GM21367 (cell line): ENCODE measurements at regions not wholly inside any gene's neighbourhood (a gene's known extent, or its start where the extent isn't known, plus 50 kb on each side); places are given as distances from the start of the nearest gene placed in this dataset.

Source experiments
- ATAC-seq: cut with Tn5 transposase; IDR thresholded peaks from one replicate; pipeline ENCODE4 v1.9.1; 2021; ENCODE audit not compliant: unreplicated experiment

DNA sequence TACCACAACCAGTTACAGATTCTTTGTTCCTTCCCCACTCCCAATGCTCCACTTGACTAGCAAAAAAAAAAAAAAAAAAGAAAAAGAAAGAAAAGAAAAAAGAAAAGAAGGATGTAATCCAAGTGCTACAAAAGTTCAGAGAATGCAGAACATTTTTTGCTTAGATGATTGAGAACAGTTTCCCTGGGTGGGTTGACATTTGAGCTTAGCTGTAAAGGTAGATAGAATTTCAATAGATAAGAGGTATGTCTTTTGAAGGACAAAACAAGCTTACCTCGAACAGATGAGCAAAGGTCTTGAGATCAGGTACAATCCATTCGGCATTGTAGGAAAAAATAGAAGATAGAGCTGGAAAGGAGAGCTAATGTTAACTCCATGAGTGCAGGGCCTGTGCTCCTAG is 344.6 kb upstream of the NECTIN3 start:
- ATAC-seq: no peak

- no peak for ATAC-seq
Observed at GRCh38 chr3:110731148-110731547, 340.5 kb upstream of the NECTIN3 start.

DNA sequence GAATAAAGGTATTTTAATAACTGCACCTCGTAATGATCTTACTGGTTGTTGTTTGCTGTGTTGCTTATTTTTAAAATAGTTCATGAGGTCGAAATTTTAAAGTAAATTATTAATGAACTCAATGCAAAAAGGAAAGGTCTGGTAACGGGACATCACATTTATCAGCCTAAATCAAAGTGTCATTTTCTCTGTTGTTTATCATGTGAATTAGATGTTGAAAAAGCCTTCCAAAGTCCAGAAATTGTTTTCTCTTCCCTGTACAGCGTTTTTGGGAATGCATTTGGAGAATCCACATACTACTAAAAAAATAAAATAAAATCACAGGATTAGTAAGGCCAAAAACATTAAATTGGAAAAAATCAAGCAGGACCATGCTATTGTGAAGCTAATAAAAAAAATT is 339.2 kb upstream of the NECTIN3 start:
- ATAC-seq: no peak

- ATAC-seq: no peak
Observed at GRCh38 chr3:110733045-110733444, 338.6 kb upstream of the NECTIN3 start.

GRCh38 chr3:110734524-110734923 is 337.1 kb upstream of the NECTIN3 start:
- no peak for ATAC-seq

- ATAC-seq: peak; percentile 82
Observed at GRCh38 chr3:110736332-110736731, 335.3 kb upstream of the NECTIN3 start.

- no peak for ATAC-seq
Observed at GRCh38 chr3:110738531-110738930, 333.1 kb upstream of the NECTIN3 start.

DNA sequence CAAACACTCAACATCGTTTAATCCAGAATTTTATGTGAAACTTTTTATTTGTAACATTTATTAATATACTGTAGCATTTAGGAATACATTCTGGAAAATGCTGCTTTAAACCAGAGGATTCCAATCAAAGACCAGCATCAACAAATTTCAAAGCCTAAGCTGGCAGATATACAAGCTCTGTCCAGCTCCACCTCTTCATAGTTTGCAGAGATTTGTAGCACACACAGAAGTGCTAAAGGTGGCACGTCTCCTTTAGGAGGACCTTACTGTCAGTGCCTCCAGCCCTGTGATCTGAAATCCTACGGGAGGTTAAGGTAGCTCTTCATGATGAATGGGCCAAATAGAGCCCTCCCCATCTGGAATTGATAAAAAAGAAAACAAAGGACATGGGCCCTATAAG is 329.7 kb upstream of the NECTIN3 start:
- ATAC-seq: no peak

GRCh38 chr3:110743202-110743601 is 328.4 kb upstream of the NECTIN3 start:
- no peak for ATAC-seq

DNA sequence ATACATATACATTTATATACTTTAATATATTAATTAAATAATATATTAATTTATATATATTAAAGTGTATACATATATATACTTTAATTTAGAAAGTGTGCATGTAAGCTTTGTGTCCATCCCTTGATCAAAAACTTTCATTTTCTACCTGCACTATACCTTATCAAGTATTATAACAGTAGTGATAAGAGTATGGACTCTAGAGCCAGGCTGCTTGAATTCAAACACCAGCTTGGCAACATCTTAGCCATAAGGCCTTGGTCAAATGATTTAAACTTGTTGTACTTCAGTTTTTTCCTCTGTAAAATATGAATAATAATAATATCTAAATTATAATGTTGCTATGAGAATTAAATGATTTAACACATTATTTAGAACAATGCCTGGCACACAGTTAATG is 327.6 kb upstream of the NECTIN3 start:
- no peak for ATAC-seq

DNA sequence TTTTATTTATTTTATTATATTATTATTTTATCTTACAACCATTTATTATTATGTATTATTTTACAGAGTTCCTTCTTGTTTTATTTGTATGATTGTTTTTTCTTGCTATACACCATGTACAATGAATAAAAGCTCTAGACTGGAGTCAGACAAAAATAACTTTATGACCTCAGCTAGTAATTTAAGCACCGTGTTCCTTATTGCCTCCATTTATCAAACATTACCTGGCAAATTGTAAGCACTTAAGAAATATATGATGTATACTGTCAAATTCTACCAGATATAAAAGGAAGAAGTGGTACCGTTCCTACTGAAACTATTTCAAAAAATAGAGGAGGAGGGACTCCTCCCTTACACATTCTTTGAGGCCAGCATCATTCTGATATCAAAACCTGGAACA is 326.9 kb upstream of the NECTIN3 start:
- no peak for ATAC-seq

- no peak for ATAC-seq
Observed at GRCh38 chr3:110749006-110749405, 322.6 kb upstream of the NECTIN3 start.

DNA sequence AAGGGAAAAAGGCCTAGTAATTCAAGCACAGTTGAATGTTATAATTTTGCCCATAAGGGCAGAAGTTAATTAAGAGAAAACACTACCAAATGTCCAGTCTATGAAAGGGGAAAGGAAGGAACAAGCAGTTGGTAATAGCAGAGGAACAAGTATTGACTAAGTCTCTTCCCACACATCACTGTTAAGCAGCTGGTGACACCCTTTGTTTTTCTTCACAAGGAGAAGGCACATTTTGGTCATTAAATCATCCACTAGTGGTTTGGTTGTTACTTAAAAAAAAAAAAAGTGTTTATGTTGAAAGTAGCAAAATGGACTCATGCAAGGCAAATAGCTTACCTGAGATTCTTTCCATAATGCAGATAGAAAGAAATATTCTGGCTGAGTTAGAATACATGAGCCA is 321.4 kb upstream of the NECTIN3 start:
- no peak for ATAC-seq

DNA sequence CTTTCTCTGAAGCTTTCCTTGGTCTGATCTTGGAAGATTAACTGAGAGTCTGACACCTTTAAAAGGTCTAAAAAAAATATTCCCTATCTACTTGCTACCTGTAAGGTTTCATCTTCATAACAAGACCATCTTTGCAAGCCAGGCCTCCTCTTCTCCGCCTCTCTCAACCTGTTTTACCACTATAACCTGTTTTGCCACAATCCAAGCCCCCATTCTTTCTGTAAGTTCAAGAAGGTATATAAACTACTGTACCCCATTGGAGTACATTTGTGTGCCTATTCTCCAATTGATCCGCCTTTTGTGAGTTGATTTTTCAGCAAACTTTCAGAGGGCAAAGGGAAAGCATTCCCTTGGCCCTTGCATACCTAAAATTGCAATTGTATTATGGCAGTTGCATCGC is 319.3 kb upstream of the NECTIN3 start:
- no peak for ATAC-seq

DNA sequence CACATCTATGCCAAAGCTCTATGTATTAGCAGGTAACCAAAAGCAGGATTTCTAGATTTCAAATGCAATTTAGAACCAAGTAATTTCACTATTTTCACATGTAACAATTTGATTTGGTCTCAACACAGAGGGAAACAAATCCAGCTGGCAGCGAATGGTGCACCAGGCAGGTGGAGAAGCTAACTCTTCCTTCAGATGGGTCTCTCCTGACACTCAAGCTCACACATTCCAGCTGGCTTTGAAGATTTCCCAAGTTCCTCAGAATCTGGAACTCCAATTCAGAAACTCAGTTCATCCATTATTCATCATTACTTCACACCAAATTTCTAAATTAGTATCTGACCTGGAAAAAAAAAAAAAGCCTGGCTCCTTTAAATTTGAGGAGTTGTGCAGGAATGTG is 318.1 kb upstream of the NECTIN3 start:
- no peak for ATAC-seq

- no peak for ATAC-seq
Observed at GRCh38 chr3:110754212-110754916, 317.3 kb upstream of the NECTIN3 start.

- ATAC-seq: no peak
Observed at GRCh38 chr3:110755345-110755744, 316.3 kb upstream of the NECTIN3 start.

- ATAC-seq: no peak
Observed at GRCh38 chr3:110756705-110757104, 314.9 kb upstream of the NECTIN3 start.

- ATAC-seq: no peak
Observed at GRCh38 chr3:110758208-110758607, 313.4 kb upstream of the NECTIN3 start.

- ATAC-seq: no peak
Observed at GRCh38 chr3:110767156-110767555, 304.5 kb upstream of the NECTIN3 start.

- peak; percentile 68 for ATAC-seq
Observed at GRCh38 chr3:110767838-110768237, 303.8 kb upstream of the NECTIN3 start.

GRCh38 chr3:110773413-110773954 is 298.1 kb upstream of the NECTIN3 start:
- ATAC-seq: no peak
